ENCODE measurements at regions not wholly inside any gene's neighbourhood (a gene's known extent, or its start where the extent isn't known, plus 50 kb on each side); places are given as distances from the start of the nearest gene placed in this dataset.

DNA sequence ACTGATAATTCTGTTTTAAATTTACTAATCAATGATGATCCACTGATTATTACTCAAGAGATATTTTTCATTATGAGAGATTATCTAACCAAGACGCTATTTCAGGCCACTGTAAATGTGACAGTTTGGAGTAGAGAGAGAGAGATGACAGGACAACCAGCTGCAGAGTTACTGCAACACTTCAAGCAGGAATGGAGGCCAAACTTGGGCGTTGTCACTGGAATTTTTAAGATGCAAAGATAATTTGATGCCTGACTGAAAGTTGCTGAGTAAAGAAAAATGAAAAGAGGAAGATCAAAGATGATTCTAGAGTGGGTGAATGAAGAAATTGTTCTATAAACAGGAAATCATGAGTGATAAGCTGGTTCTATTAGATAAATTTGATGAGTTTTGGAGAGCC is 1302.1 kb upstream of the TMEFF2 start:
- TF ChIP-seq, protein P1, sequence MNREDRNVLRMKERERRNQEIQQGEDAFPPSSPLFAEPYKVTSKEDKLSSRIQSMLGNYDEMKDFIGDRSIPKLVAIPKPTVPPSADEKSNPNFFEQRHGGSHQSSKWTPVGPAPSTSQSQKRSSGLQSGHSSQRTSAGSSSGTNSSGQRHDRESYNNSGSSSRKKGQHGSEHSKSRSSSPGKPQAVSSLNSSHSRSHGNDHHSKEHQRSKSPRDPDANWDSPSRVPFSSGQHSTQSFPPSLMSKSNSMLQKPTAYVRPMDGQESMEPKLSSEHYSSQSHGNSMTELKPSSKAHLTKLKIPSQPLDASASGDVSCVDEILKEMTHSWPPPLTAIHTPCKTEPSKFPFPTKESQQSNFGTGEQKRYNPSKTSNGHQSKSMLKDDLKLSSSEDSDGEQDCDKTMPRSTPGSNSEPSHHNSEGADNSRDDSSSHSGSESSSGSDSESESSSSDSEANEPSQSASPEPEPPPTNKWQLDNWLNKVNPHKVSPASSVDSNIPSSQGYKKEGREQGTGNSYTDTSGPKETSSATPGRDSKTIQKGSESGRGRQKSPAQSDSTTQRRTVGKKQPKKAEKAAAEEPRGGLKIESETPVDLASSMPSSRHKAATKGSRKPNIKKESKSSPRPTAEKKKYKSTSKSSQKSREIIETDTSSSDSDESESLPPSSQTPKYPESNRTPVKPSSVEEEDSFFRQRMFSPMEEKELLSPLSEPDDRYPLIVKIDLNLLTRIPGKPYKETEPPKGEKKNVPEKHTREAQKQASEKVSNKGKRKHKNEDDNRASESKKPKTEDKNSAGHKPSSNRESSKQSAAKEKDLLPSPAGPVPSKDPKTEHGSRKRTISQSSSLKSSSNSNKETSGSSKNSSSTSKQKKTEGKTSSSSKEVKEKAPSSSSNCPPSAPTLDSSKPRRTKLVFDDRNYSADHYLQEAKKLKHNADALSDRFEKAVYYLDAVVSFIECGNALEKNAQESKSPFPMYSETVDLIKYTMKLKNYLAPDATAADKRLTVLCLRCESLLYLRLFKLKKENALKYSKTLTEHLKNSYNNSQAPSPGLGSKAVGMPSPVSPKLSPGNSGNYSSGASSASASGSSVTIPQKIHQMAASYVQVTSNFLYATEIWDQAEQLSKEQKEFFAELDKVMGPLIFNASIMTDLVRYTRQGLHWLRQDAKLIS (CRISPR knock-in tag; IDR thresholded peaks at IDR 0.05; ENCODE audit: borderline replicate concordance) = no peak
- TF ChIP-seq CTCF (IDR thresholded peaks at IDR 0.05) (no peak), ZNF121 (CRISPR knock-in tag; IDR thresholded peaks at IDR 0.05) (no peak), GABPB1 (CRISPR knock-in tag; IDR thresholded peaks at IDR 0.05) (no peak), ATF3 (CRISPR knock-in tag; conservative IDR thresholded peaks at IDR 0.05) (no peak)

Data from WTC11 (cell line).